Spleen (tissue), 11 donors: ENCODE measurements at regions not wholly inside any gene's neighbourhood (a gene's known extent, or its start where the extent isn't known, plus 50 kb on each side); places are given as distances from the start of the nearest gene placed in this dataset.

Source experiments
- DNase-seq: peaks from one replicate; pipeline ENCODE4 v3.0.0-alpha.2; 2020
- H3K27ac ChIP-seq, 8 donors: fragments of 200-600 bp; sonication (generic) in 7 of 8; 1 replicate in 4 of 8; 2 replicates in 4 of 8; pipeline versions ENCODE4 v1.5.0 to v1.8.0; 2016 to 2021; ENCODE audit warnings: inconsistent platforms in 4 of 8, mild to moderate bottlenecking in 4 of 8, moderate library complexity in 1 of 8
- H3K27me3 ChIP-seq, 7 donors: fragments of 200-600 bp; sonication (generic) in 6 of 7; replicated peaks in 1 of 7; 1 replicate in 4 of 7; 2 replicates in 3 of 7; pipeline versions ENCODE4 v1.5.0 to v1.8.0; 2016 to 2021; ENCODE audit warnings: inconsistent platforms in 3 of 7, mild to moderate bottlenecking in 1 of 7
- H3K36me3 ChIP-seq, 6 donors: fragments of 200-600 bp; sonication (generic) in 5 of 6; 1 replicate in 4 of 6; 2 replicates in 2 of 6; pipeline versions ENCODE4 v1.5.0 to v1.8.0; 2016 to 2021; ENCODE audit warnings: inconsistent platforms in 2 of 6
- H3K4me1 ChIP-seq, 6 donors: fragments of 200-600 bp; sonication (generic) in 5 of 6; 1 replicate in 3 of 6; 2 replicates in 3 of 6; pipeline versions ENCODE4 v1.5.0 to v1.8.0; 2016 to 2021; ENCODE audit warnings: inconsistent platforms in 3 of 6
- H3K4me3 ChIP-seq, 8 donors: fragments of 200-600 bp; sonication (generic) in 7 of 8; 1 replicate in 4 of 8; 2 replicates in 4 of 8; pipeline versions ENCODE4 v1.5.0 to v1.8.0; 2016 to 2021; ENCODE audit warnings: inconsistent platforms in 4 of 8, mild to moderate bottlenecking in 4 of 8, moderate library complexity in 2 of 8
- H3K9me3 ChIP-seq, 8 donors: fragments of 200-600 bp; sonication (generic) in 7 of 8; 1 replicate in 4 of 8; 2 replicates in 4 of 8; pipeline versions ENCODE4 v1.5.0 to v1.8.0; 2016 to 2021; ENCODE audit warnings: inconsistent platforms in 4 of 8
- CTCF ChIP-seq, 11 experiments: fragments of 200-600 bp in 7 of 11; fragments of 450-650 bp in 4 of 11; sonication (generic) in 4 of 11; IDR thresholded peaks in 8 of 11; conservative IDR thresholded peaks in 3 of 11; 1 replicate in 7 of 11; 2 replicates in 4 of 11; pipeline versions ENCODE4 v1.4.0 to v1.8.0; 2016 to 2021; ENCODE audit warnings: antibody characterized with exemption in 11 of 11, inconsistent platforms in 4 of 11, mild to moderate bottlenecking in 1 of 11
- POLR2A ChIP-seq, 3 donors: fragments of 450-650 bp; IDR thresholded peaks; one replicate each; pipeline ENCODE4 v1.5.1; 2017; ENCODE audit warnings: antibody characterized with exemption in 3 of 3, mild to moderate bottlenecking in 1 of 3
- POLR2AphosphoS5 ChIP-seq, 3 donors: sonication (generic); formaldehyde crosslinking; IDR thresholded peaks; one replicate each; pipeline ENCODE4 v1.5.1; 2017; ENCODE audit warnings: antibody characterized with exemption in 3 of 3
- WGBS, 5 donors: extraction: QIAGEN DNeasy Blood & Tissue Kit in 3 of 5; methylation state at CpG; one replicate each; pipeline versions ENCODE4 v1.1.5 to v1.1.7; 2013 to 2018; 5-methylcytosine and 5-hydroxymethylcytosine counted together
- intact Hi-C: fragments of 100-400 bp; cut with DNase I; formaldehyde crosslinking; loops from one replicate; pipeline ENCODE4 v1.15.0; 2023; ENCODE audit warnings: low total_unique reads
- donor health status: healthy with polysubstance abuse.
- donor health status: DM: no; HTN: no; CAD: no; lungs with moderate emphysema.
- donor health status: DM: no; HTN: no; CAD: no.
- donor health status: Bipolar disorder and iron deficiency.
- donor health status: healthy.
- donor health status: DM: no; HTN: no; CAD: no.
- donor health status: DM: yes; HTN: yes; CAD: no.

GRCh38 chr5:18067615-18068014 is 433.4 kb downstream of the TAF11L14 start:
- no peak for DNase-seq
- TF ChIP-seq POLR2AphosphoS5 (IDR thresholded peaks at IDR 0.05) = no peak
- no peak for TF ChIP-seq POLR2A (IDR thresholded peaks at IDR 0.05)
- TF ChIP-seq CTCF (IDR thresholded peaks at IDR 0.05 in 8 of 11, conservative IDR thresholded peaks at IDR 0.05 in 3 of 11) = no peak
- Histone ChIP-seq H3K4me3 (no peak overlapping the region), H3K27ac (no peak overlapping the region), H3K36me3 (no peaks in the 10 kb centered on the region), H3K27me3 (no peaks in the 10 kb centered on the region), H3K4me1 (no peaks in the 10 kb centered on the region), H3K9me3 (peaks cover 0 to 2% (median 0%) of the 10 kb centered on the region in 8 donors)
- intact Hi-C loops = no loop called here
- 53 to 79% (median 72%) methylated on average over 2 of the region's 2 CpGs for WGBS, 5 donors

GRCh38 chr5:18068826-18069225 is 434.6 kb downstream of the TAF11L14 start:
- Histone ChIP-seq H3K36me3 (no peaks in the 10 kb centered on the region), H3K9me3 (no peaks in the 10 kb centered on the region), H3K4me3 (no peak overlapping the region), H3K27me3 (no peaks in the 10 kb centered on the region), H3K27ac (no peak overlapping the region), H3K4me1 (no peaks in the 10 kb centered on the region)
- no peak for TF ChIP-seq CTCF (IDR thresholded peaks at IDR 0.05 in 8 of 11, conservative IDR thresholded peaks at IDR 0.05 in 3 of 11)
- TF ChIP-seq POLR2A (IDR thresholded peaks at IDR 0.05) = no peak
- no peak for TF ChIP-seq POLR2AphosphoS5 (IDR thresholded peaks at IDR 0.05)
- WGBS, 5 donors = 86 to 92% (median 88%) methylated on average over 5 of the region's 5 CpGs
- intact Hi-C loops = no loop called here
- no peak for DNase-seq

- no peaks in the 10 kb centered on the region for H3K9me3 ChIP-seq
- no peaks in the 10 kb centered on the region for H3K36me3 ChIP-seq
- no peaks in the 10 kb centered on the region for H3K4me1 ChIP-seq
- H3K27ac ChIP-seq = no peak overlapping the region
- H3K27me3 ChIP-seq = no peaks in the 10 kb centered on the region
- no peak for DNase-seq
- TF ChIP-seq POLR2AphosphoS5 (IDR thresholded peaks at IDR 0.05) = no peak
- no peak for TF ChIP-seq CTCF (IDR thresholded peaks at IDR 0.05 in 8 of 11, conservative IDR thresholded peaks at IDR 0.05 in 3 of 11)
- TF ChIP-seq POLR2A (IDR thresholded peaks at IDR 0.05) = no peak
- no peak overlapping the region for H3K4me3 ChIP-seq
- intact Hi-C loops = no loop called here
- 90 to 99% (median 95%) methylated on average over 2 of the region's 2 CpGs for WGBS, 5 donors
Measured at GRCh38 chr5:18069790-18070189, 435.5 kb downstream of the TAF11L14 start.

GRCh38 chr5:18072600-18072999 is 438.3 kb downstream of the TAF11L14 start:
- WGBS, 5 donors = 79 to 92% (median 89%) methylated on average over 2 of the region's 2 CpGs

More at GRCh38 chr5:18072600-18072999, 438.3 kb downstream of the TAF11L14 start:
- Histone ChIP-seq H3K36me3 (no peaks in the 10 kb centered on the region), H3K27me3 (no peaks in the 10 kb centered on the region), H3K4me1 (no peaks in the 10 kb centered on the region), H3K4me3 (no peak overlapping the region), H3K27ac (no peak overlapping the region), H3K9me3 (no peaks in the 10 kb centered on the region)
- intact Hi-C loops = no loop called here
- no peak for TF ChIP-seq POLR2A (IDR thresholded peaks at IDR 0.05)
- TF ChIP-seq CTCF (IDR thresholded peaks at IDR 0.05 in 8 of 11, conservative IDR thresholded peaks at IDR 0.05 in 3 of 11) = no peak
- DNase-seq = no peak
